Breast epithelium (tissue), 3 donors: ENCODE measurements at regions not wholly inside any gene's neighbourhood (a gene's known extent, or its start where the extent isn't known, plus 50 kb on each side); places are given as distances from the start of the nearest gene placed in this dataset.

Source experiments
- CTCF ChIP-seq, 3 donors: fragments of 450-650 bp; IDR thresholded peaks; one replicate each; pipeline ENCODE4 v1.5.1; 2016 to 2017; ENCODE audit warnings: antibody characterized with exemption in 3 of 3, mild to moderate bottlenecking in 3 of 3, moderate library complexity in 3 of 3
- POLR2A ChIP-seq: fragments of 450-650 bp; IDR thresholded peaks from one replicate; pipeline ENCODE4 v1.6.1; 2016; ENCODE audit warnings: antibody characterized with exemption, mild to moderate bottlenecking, moderate library complexity
- POLR2AphosphoS5 ChIP-seq, 3 donors: sonication (generic); formaldehyde crosslinking; IDR thresholded peaks; one replicate each; pipeline ENCODE4 v1.6.1; 2017; ENCODE audit warnings: antibody characterized with exemption in 3 of 3

- TF ChIP-seq CTCF (IDR thresholded peaks at IDR 0.05): no peak
- TF ChIP-seq POLR2A: no peak
- TF ChIP-seq POLR2AphosphoS5 (IDR thresholded peaks at IDR 0.05): no peak
These were observed 126.7 kb upstream of the BLID start for GRCh38 chr11:122242731-122243130.
